GM18867 (cell line): ENCODE measurements at regions not wholly inside any gene's neighbourhood (a gene's known extent, or its start where the extent isn't known, plus 50 kb on each side); places are given as distances from the start of the nearest gene placed in this dataset.

Source experiments
- ATAC-seq: cut with Tn5 transposase; IDR thresholded peaks from one replicate; pipeline ENCODE4 v1.9.1; 2021; ENCODE audit warnings: mild to moderate bottlenecking, moderate library complexity; ENCODE audit not compliant: unreplicated experiment

DNA sequence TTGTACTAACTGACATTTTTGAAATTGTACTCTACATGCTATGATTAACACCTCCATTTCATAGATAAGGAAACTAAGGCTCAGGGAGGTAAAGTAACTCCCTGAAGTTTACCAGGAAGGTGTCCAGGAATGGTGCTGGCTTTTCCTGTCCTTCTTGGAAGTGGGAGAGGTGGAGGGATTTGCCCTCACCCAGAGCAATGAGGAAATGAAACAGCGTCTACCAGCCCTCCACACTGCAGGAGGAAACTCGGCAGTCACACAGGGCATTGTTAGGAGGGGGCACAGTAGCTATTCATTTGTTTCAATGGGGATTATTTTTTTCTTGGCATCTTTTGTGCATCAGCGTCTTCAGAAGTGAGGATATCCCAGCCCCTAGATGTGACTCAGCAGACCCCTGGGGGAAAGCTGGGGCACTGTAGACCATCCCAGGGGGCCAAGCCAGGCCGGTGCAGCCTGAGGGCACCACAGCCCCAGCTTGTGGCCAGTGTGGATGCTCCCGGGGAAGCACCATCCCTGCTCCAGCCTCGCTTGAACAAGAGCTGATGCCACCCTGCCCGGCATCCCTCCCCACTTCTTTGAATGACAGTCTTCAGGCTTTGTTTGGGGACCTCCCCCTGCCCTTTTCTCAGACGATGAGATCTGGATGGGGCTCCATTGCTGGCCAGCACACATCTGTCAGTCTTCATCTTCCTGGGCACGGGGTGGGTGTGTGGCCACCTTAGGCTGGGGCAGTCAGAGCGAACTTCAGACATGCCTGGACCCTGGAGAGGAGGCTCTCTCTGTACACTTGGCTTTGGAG, 224.4 kb upstream of the PMEPA1 start:
- no peak for ATAC-seq

DNA sequence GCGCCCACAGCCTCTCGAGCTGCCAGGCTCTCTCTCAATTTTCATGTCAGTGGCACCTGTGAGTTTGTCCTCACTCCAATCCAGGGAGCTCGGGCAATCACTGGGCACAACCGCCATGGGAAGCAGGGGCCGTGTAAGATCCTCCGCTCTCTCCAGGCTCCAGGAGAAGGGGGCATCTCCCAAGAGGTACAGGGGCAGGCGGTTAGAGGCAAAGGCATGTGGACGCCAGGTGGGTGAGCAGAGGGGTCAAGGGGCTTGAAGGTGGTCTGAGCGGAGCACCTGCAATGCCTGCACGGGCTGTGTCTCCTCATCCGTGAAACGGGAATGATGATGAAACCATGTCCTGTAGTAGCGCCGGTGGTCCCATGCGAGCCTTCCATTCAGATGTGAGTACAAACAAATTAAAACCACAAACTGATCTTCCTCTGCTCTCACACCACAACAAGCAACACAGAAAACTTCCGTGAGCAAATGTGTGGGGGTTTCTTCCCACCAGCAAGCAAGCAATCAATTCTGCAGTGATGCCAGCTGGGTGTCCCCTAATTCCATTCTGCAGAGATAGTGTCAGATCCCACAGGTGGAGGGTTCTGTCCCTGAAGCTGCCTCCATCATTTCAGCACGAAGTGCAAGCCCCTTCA, 222.5 kb upstream of the PMEPA1 start:
- ATAC-seq, result no peak

- ATAC-seq, result no peak
These were observed 220.5 kb upstream of the PMEPA1 start for GRCh38 chr20:57930351-57930750.

- ATAC-seq, result no peak
These were observed 218.6 kb upstream of the PMEPA1 start for GRCh38 chr20:57928181-57928967.

DNA sequence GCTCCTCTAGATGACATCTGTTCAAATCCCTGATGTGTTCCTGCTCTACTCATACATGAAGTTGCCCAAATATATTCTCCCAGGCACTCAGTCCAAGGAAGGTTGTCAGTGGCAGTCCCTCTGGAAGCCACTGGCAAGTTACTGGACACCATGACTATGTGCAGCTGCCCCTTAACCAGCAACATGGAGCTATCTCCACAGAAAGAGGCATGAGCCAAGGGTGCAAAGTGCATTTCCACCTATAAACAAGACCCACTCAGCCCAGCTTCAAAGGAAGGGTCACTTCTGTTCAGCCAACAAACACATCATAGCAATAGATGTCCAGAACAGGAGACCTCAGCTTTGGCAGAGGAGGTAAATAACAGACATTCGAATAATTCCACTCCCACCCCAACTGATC, 217.6 kb upstream of the PMEPA1 start:
- no peak for ATAC-seq

DNA sequence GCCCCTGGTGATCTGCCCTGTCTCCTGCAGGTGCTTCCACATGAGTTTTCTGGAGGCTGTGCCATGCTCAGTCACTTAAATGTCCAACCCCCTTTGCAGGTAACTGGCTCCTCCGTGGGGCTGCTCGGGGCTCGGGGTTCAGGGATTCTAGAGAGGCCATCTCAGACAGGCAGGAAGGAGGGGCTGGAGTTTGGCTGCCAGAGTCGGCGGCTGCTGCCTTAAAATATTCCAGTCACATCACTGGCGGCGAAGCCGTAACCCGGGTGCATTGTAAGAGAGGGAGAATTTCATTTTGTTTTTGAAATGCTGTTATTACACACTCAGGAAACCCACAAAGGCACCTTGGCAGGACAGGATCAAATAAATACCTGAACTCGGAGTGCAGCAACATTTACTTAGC, 212.9 kb upstream of the PMEPA1 start:
- no peak for ATAC-seq

- no peak for ATAC-seq
These were observed 212.3 kb upstream of the PMEPA1 start for GRCh38 chr20:57922083-57922482.

DNA sequence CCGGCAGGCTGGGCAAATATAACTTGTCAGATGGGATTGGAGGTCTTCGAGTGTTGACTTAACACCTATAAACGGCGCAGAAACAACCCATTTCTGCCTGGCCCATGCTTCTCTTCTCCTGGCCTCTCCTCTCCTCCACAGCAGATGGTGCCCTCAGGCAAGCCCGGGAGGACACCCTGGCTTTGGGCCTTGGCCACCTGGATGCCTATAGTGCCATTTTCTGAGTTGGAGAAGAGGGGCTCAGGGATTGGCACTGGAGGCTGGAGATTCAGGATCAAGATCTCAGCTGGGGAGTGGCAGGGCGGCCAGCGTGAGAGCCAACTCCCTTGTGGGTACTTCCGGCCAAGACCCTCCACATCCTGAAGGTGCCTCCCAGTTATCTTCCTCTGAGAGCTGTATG, 211.9 kb upstream of the PMEPA1 start:
- no peak for ATAC-seq

- ATAC-seq, result no peak
These were observed 211.2 kb upstream of the PMEPA1 start for GRCh38 chr20:57920971-57921370.

DNA sequence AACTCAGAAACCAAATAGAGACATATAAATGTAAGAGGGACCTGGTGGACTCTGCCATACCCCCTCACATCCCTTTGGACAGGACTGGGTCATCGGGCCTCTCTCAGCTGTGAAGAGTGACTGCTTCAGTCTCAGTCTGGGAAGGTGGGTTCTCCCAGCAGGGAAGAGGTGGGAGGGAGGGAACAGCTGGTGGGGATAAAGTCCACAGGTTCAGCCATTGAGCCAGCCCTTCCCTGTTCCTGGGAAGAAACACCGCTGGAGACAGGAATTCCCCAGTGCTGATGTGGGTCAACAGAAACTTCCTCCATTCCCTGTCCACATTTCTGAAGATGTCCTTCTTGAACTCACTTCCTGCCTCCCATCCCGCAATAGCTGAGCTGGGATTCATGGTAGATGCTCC, 209.2 kb upstream of the PMEPA1 start:
- ATAC-seq, result no peak

- no peak for ATAC-seq
These were observed 208.7 kb upstream of the PMEPA1 start for GRCh38 chr20:57918551-57918950.

DNA sequence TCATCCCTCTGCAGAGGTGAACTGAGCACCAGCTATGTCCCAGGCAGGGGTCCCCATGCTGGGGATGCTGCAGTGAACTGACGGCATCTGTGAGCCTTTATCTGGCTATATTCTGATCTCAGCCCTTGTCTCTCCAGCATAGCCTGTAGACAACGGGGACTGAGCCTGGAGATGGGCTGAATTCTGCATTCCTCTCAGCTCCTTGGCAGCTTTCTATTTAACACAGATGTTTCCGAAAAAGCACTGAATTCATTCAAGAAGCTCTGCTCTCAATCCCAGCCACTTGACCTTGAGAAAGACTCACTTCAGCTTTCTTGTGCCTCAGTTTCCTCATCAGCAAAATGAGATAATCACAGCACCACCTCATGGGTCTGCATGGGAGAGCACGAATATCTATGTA, 204.4 kb upstream of the PMEPA1 start:
- ATAC-seq, result no peak

- no peak for ATAC-seq
These were observed 203.5 kb upstream of the PMEPA1 start for GRCh38 chr20:57913156-57913930.

DNA sequence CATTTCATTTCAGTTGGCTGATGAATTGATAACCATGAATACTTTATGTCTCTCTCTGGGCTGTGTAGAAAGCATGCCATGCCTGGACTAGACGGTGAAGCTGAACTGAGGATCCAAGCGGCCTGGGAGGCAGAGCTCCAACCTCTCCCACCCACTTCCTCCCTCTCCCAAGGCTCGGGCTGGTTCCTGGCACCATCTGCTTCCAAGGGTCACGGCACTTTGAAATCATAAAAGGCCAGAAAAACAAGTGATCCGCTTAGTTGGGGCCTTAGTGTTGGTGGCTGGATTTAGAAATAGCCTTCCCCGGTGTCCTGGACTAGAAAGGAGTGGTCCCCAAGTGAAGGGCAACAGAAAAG, 202.4 kb upstream of the PMEPA1 start:
- ATAC-seq, result no peak

DNA sequence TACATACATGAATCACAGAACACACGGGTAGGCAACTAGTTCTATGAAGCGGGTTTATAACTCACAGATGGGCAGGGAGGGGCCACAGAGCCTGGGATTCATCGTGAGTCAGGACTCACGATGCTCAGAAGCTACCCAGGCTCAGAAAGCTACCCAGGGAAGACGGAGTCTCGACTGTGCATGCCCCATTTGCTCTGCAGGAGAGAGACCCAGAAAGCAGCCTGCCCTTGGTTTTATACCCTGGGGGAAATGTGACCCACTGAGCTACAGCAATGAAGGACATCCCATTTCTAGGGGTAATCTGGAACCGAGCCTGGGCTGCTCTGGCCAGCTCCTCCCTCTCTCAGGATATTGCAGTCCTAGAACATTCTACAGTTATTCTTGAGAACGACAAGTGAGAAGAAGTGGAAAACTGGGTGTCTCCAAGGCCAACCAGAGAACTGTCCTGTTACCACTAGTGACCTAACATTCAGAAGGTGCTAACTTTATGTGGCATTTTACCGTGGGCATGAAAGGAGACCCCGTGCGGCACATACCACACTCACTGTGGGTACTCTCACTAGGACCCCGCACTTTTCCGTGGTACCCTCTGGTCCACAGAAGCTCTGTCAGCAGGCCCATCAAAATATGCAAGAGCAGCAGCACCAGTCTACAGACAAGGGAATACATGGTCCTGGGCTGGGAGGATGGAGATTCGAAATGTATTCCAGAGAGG, 201.9 kb upstream of the PMEPA1 start:
- ATAC-seq, result no peak

DNA sequence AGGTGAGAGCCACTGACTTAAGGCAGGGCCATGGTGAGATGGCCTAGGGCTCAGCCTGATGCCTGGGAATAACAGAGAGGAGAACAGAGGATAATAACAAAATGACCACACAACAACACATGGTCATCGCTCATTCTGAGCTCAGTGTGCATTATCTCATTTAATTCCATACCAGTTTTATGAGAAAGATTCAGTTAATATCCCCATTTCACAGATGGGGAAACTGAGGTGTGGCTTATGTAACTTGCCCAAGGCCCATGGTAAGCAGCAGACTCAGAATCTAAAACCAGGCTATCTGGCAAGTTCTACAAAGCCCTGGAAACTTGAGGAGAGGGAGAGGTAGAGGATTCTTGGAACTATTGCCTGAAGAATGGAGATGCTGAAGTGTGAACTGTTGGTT, 200.9 kb upstream of the PMEPA1 start:
- no peak for ATAC-seq

GRCh38 chr20:57909763-57910331, 200.0 kb upstream of the PMEPA1 start:
- no peak for ATAC-seq

GRCh38 chr20:57908704-57909630, 199.2 kb upstream of the PMEPA1 start:
- ATAC-seq, result no peak

GRCh38 chr20:57908226-57908625, 198.4 kb upstream of the PMEPA1 start:
- no peak for ATAC-seq
